NCI-H128 (cell line): ENCODE measurements at regions not wholly inside any gene's neighbourhood (a gene's known extent, or its start where the extent isn't known, plus 50 kb on each side); places are given as distances from the start of the nearest gene placed in this dataset.
"Not testable (repeated sequence)": the region's sequence is repeated elsewhere in the genome, so short reads cannot be mapped to it uniquely, and the experiment has no call there.

Experiments
- DNase-seq: peaks from one replicate; lab custom pipeline; 2025; ENCODE audit not compliant: unreplicated experiment; lab: John Stamatoyannopoulos, UW

- DNase-seq = not testable (repeated sequence)
Measured at GRCh38 chr1:120465900-120466299, 51.1 kb downstream of the NBPF8 start.

GRCh38 chr1:120477663-120478062 is 62.8 kb downstream of the NBPF8 start:
- not testable (repeated sequence) for DNase-seq

GRCh38 chr1:120478400-120478799 is 63.6 kb downstream of the NBPF8 start:
- not testable (repeated sequence) for DNase-seq

- not testable (repeated sequence) for DNase-seq
Measured at GRCh38 chr1:120487542-120487941, 72.7 kb downstream of the NBPF8 start.

GRCh38 chr1:120489217-120489616 is 74.4 kb downstream of the NBPF8 start:
- DNase-seq = not testable (repeated sequence)

GRCh38 chr1:120497145-120497544 is 82.3 kb downstream of the NBPF8 start:
- DNase-seq = not testable (repeated sequence)

GRCh38 chr1:120503284-120503683 is 88.4 kb downstream of the NBPF8 start:
- DNase-seq = not testable (repeated sequence)

- not testable (repeated sequence) for DNase-seq
Measured at GRCh38 chr1:120506352-120506751, 91.5 kb downstream of the NBPF8 start.

GRCh38 chr1:120508351-120508750 is 93.5 kb downstream of the NBPF8 start:
- DNase-seq = not testable (repeated sequence)

GRCh38 chr1:120509258-120509657 is 94.4 kb downstream of the NBPF8 start:
- not testable (repeated sequence) for DNase-seq

- DNase-seq = not testable (repeated sequence)
Measured at GRCh38 chr1:120513099-120513498, 98.3 kb downstream of the NBPF8 start.

GRCh38 chr1:120513531-120513930 is 98.7 kb downstream of the NBPF8 start:
- DNase-seq = not testable (repeated sequence)

GRCh38 chr1:120519196-120519595 is 104.4 kb downstream of the NBPF8 start:
- DNase-seq = not testable (repeated sequence)

GRCh38 chr1:120524416-120524815 is 109.6 kb downstream of the NBPF8 start:
- not testable (repeated sequence) for DNase-seq

GRCh38 chr1:120525386-120525785 is 110.6 kb downstream of the NBPF8 start:
- not testable (repeated sequence) for DNase-seq

GRCh38 chr1:120529475-120530089 is 114.7 kb downstream of the NBPF8 start:
- not testable (repeated sequence) for DNase-seq

GRCh38 chr1:120531455-120531854 is 116.6 kb downstream of the NBPF8 start:
- DNase-seq = not testable (repeated sequence)

- DNase-seq = not testable (repeated sequence)
Measured at GRCh38 chr1:120534361-120535047, 119.7 kb downstream of the NBPF8 start.

GRCh38 chr1:120535052-120535451 is 120.2 kb downstream of the NBPF8 start:
- DNase-seq = not testable (repeated sequence)

- DNase-seq = not testable (repeated sequence)
Measured at GRCh38 chr1:120541394-120541793, 126.6 kb downstream of the NBPF8 start.

- DNase-seq = not testable (repeated sequence)
Measured at GRCh38 chr1:120542365-120542764, 127.5 kb downstream of the NBPF8 start.

- DNase-seq = not testable (repeated sequence)
Measured at GRCh38 chr1:120542940-120543339, 128.1 kb downstream of the NBPF8 start.
